GM18508 (cell line): ENCODE measurements at regions not wholly inside any gene's neighbourhood (a gene's known extent, or its start where the extent isn't known, plus 50 kb on each side); places are given as distances from the start of the nearest gene placed in this dataset.

Source experiments
- ATAC-seq: cut with Tn5 transposase; IDR thresholded peaks from one replicate; pipeline ENCODE4 v1.9.1; 2021; ENCODE audit warnings: moderate number of reproducible peaks; ENCODE audit not compliant: insufficient read depth, unreplicated experiment

DNA sequence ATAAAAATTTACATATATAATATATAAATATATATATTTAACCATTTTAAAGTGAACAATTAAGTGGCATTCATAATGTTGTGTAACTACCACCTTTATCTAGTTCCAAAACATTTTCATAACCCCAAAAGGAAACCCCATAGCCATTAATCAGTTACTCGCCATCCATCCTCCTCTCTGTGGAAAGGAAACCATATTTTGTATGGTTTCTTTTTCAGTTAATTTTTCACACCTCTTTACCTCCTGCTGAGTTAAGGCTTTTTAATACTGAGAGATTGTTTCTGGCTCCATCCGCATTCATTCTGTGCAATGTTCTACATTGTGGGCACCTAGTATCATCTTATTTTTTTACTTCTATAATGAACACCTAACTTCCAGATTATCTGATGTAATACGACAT lies 512.1 kb downstream of the LMO4 start:
- ATAC-seq: peak; percentile 100

DNA sequence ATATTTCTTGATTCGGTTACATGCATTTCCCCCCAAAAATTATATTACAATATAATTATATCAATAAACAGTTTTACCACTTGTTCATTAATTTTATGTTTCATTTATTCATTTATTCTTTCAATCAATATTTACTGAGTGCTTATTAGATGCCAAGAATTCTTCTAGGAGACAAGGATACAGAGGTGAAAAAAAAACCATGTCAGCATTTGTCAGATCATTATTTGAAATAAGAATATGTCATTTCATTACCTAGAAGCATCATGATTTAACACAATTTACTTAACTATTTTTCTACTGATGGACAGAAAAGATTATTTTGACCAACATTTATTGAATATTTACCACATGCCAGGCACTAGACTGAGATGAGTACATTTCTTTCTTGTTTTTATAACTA lies 512.7 kb downstream of the LMO4 start:
- ATAC-seq: no peak

- no peak for ATAC-seq
These were observed 513.5 kb downstream of the LMO4 start for GRCh38 chr1:87842156-87842555.

- no peak for ATAC-seq
These were observed 515.6 kb downstream of the LMO4 start for GRCh38 chr1:87844251-87844650.

GRCh38 chr1:87851490-87851889 lies 522.8 kb downstream of the LMO4 start:
- ATAC-seq: no peak

- ATAC-seq: no peak
These were observed 523.9 kb downstream of the LMO4 start for GRCh38 chr1:87852410-87853161.

GRCh38 chr1:87853576-87854351 lies 525.1 kb downstream of the LMO4 start:
- ATAC-seq: no peak

DNA sequence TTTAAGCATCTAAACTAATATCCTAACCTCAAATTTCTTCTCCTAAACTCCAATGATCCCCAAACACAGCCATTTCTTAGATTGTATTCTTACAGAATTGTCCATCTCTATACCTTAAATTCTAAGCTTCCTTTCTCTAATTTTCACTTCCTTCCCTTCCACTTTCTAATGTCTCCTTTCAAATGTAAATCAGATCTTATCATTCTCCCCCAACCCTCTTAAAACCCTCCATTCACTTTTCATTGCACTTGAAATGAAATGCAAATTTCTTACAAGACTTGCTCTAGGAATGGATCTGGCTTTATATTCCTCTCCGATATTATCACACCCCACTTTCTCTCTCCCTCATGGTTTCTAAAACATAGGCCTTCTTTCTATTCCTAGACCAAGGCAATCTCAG lies 534.6 kb downstream of the LMO4 start:
- ATAC-seq: no peak

DNA sequence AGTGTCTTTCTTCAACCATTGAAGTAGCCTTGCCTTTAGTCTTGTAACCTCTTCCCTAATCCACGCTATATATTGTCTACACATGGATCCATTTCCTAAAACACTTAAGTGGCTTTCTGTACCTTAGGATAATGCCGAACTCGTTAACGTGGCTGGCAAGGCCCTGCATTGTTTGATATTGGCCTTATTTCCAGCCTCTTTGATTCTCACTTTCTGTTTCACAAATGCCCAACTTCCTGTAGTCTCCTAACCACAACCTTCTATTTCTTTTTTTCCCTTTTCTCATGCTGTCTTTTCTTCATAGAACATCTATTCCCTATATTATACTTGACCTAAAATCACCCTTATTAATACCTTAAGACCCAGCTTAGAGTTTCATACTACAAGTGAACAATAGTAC lies 536.0 kb downstream of the LMO4 start:
- ATAC-seq: peak; percentile 69

GRCh38 chr1:87866416-87866815 lies 537.7 kb downstream of the LMO4 start:
- no peak for ATAC-seq

DNA sequence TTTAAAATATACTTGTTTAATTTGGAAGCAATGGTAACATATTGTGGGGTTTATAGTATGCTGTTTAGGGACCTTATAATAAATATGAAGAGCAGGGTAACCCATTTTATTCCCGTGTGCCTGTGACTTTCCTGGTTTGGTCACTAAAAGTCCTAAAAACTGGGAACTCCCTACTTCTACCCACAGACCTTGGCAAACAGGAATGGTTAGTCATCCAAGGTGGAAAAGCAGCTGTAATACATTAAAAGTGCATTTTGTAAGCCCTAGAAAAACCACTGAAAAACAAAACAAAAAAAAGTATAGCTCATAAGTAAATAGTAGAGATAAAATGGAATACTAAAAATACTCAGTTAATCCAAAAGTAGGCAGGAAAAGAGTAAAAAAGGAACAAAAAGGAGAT lies 538.9 kb downstream of the LMO4 start:
- no peak for ATAC-seq

DNA sequence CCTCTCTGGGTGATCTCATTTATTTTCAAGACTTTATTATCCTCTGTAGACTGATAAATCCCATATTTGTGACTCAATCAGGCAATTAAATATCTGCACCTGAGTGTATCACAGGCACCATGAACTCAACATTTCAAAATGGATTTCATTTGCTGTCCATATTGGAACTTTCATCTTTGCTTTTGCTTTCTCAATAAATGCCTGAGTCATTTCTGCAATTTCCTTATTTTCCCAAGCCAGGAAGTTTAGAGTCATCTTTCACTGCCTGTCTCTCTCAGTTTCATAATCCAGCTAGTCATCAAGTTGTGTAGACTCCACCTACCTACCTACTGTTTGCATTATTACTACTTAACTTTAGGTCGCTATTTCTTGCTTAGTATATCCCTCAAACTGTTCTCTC lies 540.9 kb downstream of the LMO4 start:
- no peak for ATAC-seq

DNA sequence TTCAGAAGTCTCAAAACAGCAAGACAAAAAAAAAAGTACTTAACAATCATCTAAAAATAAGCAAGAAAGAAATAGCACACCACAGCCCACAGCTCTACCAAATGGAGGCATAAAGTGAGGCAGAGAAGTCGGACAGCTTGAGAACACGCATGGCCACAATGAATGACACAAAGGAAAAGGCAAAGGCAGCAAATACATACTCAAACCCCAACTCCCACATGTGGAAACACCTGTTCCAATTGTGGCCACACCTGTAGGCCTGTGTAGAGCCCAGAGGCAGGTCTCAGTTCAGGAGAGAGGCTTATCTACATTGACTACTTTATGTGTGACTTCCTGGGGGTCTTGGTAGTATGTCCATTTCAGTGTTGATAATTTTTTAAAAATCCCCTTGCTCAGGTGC lies 543.5 kb downstream of the LMO4 start:
- ATAC-seq: peak; percentile 64

DNA sequence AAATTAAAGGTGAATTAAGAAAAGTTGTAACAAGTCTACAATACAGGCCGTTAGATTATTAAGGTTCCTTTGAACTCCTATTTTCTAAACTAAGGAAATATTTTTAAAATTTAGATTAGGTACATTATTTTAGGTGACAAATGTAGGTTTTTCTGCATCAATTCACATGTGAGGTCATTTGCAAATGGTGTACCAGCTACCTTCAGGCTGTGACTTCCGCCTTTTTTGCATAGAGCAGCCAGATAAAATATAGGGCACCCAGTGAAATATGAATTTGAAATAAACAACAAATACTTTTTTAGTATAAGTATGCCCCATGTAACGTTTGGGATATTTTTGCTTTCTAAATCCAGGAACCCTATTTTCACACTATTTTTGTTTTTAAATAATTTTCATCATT lies 544.0 kb downstream of the LMO4 start:
- no peak for ATAC-seq

GRCh38 chr1:87878873-87879272 lies 550.2 kb downstream of the LMO4 start:
- ATAC-seq: no peak

DNA sequence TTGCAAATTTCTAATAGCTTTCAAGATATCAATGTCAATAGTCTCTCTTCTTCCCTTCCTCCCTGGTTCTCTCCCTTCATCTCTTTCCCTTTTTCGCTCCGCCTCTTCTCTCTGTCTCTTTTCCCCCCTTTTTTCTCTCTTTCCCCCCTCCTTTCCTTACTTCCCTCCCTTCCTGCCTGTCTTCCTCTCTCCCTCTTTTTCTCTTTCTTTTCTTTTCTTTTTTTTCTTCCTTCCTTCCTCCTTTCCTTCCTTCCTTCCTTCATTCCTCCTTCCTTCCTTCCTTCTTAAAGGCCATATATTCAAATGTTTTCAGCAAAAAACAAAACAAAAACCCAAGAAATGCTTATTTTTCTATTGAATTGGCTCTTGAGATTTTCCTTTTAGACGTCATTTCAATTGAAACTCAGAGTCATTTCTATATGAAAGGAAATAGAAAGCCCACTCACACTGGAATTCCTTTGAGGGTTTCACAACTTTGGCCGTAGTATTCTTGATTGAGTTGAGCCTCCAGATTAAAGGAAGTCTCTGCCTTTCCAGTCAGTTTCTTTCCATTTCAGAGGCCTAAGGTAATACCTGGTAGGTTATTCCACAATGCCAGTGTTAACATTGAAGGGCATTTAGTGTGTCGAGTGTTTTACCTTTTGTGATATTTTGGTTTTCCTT lies 551.5 kb downstream of the LMO4 start:
- ATAC-seq: no peak

DNA sequence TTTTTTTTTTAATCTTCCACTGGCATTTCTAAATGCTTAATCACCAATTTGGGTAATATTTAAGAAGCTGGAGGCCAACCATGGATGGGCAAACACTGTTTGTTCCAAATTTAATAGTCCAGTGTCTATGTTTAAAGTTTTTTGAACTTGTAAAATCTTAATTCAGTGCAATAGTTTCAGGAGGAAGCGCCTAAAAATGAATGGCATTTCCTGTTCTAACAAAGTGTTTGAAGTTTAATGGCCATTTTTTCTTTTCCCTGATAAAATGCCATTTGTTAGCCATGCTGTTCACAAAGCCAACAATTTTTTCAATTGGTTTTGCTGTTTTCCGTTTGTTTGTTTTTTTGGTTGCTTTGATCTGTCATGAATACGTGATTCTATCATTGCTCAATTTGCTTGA lies 552.1 kb downstream of the LMO4 start:
- ATAC-seq: no peak

DNA sequence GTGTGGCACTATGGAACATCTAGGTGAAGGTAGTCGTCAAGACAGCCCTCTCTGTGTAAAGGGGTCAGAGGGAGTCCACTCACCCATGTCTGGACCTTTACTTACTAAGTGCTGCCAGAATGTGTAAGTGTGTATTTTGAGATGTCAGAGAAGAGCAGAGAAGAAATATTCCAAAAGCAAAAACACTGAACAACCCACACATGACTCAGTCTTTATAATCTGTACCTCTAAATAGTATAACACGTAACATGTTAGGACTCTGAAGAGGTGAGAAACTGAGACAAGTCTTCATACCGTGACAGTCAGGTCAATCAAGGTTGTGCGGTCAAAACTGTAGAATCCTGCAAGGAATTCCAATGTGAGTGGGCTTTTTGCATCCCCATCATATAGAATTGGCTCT lies 555.2 kb downstream of the LMO4 start:
- ATAC-seq: no peak

DNA sequence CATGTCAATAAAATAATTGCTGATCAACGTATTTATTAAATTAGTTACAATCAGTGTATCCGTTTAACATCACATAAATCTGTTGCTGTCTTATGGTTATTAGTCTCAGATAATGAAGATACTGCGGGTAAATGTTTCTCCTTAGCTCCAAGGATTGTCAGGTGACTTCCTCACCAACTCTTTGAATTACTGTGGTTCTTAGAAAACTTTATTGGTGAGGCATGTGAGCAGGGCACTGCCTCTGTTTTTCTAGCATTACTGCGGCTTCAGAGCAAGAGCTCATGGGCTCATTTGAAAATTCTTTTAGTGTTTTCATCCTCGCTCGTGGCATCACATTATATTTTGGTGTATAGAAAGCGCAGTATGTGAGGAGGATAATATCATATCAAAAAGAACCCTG lies 555.9 kb downstream of the LMO4 start:
- no peak for ATAC-seq

- no peak for ATAC-seq
These were observed 556.8 kb downstream of the LMO4 start for GRCh38 chr1:87885278-87886025.

- ATAC-seq: no peak
These were observed 558.4 kb downstream of the LMO4 start for GRCh38 chr1:87887100-87887499.
